Heart left ventricle (tissue), 16 donors: ENCODE measurements at regions not wholly inside any gene's neighbourhood (a gene's known extent, or its start where the extent isn't known, plus 50 kb on each side); places are given as distances from the start of the nearest gene placed in this dataset.
A peak's percentile ranks its signal among the peaks of the same experiment; 100 is the strongest.

Experiments
- ATAC-seq, 4 donors: fragments of 200-7000 bp; cut with Tn5 transposase; one replicate each; pipeline ENCODE4 v1.9.1; 2020 to 2022; ENCODE audit warnings: moderate library complexity in 4 of 4, mild to moderate bottlenecking in 3 of 4, moderate number of reproducible peaks in 1 of 4
- DNase-seq, 5 donors: peaks; one replicate each; pipeline ENCODE4 v3.0.0-alpha.2; 2020
- H3K27ac ChIP-seq, 12 donors: fragments of 200-600 bp; sonication (generic) in 4 of 12; one replicate each; pipeline versions ENCODE4 v1.5.0 to v1.8.0; 2016 to 2022; ENCODE audit warnings: mild to moderate bottlenecking in 2 of 12
- H3K27me3 ChIP-seq, 9 donors: fragments of 200-600 bp; sonication (generic) in 2 of 9; one replicate each; pipeline versions ENCODE4 v1.5.1 to v1.8.0; 2016 to 2022; ENCODE audit warnings: mild to moderate bottlenecking in 3 of 9
- H3K36me3 ChIP-seq, 9 donors: fragments of 200-600 bp; sonication (generic) in 2 of 9; one replicate each; pipeline versions ENCODE4 v1.5.0 to v1.8.0; 2018 to 2022; ENCODE audit warnings: mild to moderate bottlenecking in 2 of 9
- H3K4me1 ChIP-seq, 12 donors: fragments of 200-600 bp; sonication (generic) in 4 of 12; one replicate each; pipeline versions ENCODE4 v1.5.0 to v1.8.0; 2016 to 2022; ENCODE audit warnings: mild to moderate bottlenecking in 3 of 12
- H3K4me3 ChIP-seq, 12 donors: fragments of 200-600 bp; sonication (generic) in 4 of 12; one replicate each; pipeline versions ENCODE4 v1.5.0 to v1.8.0; 2017 to 2022; ENCODE audit warnings: mild to moderate bottlenecking in 9 of 12, moderate library complexity in 4 of 12
- H3K9me3 ChIP-seq, 12 donors: fragments of 200-600 bp; sonication (generic) in 4 of 12; one replicate each; pipeline versions ENCODE4 v1.5.0 to v1.8.0; 2016 to 2022; ENCODE audit warnings: mild to moderate bottlenecking in 1 of 12
- CTCF ChIP-seq, 12 donors: fragments of 200-600 bp; sonication (generic) in 4 of 12; IDR thresholded peaks; one replicate each; pipeline versions ENCODE4 v1.5.0 to v1.8.0; 2018 to 2022; ENCODE audit warnings: antibody characterized with exemption in 12 of 12, mild to moderate bottlenecking in 5 of 12
- POLR2A ChIP-seq, 2 donors: fragments of 450-650 bp; IDR thresholded peaks; one replicate each; pipeline ENCODE4 v1.6.1; 2017; ENCODE audit warnings: antibody characterized with exemption in 2 of 2, mild to moderate bottlenecking in 2 of 2, moderate library complexity in 2 of 2
- WGBS, 4 donors: extraction: QIAGEN DNeasy Blood & Tissue Kit in 2 of 4; methylation state at CpG; one replicate each; pipeline versions ENCODE4 v1.1.5 to v1.1.7; 2013 to 2018; 5-methylcytosine and 5-hydroxymethylcytosine counted together
- intact Hi-C, 10 donors: fragments of 100-400 bp; cut with DNase I; formaldehyde crosslinking; loops; one replicate each; pipeline versions ENCODE4 v1.11.1 to v1.14.2; 2022
- donor health status: ischemic (EF 13 %, LVEDD 7.1; RV severe dilation, severe dysfunction).
- donor health status: healthy with polysubstance abuse.
- donor health status: DM: no; HTN: yes; CAD: no.
- donor health status: DM: no; HTN: no; CAD: no.
- donor health status: ischemic (EF 25% LVEDD 6.9; RV normal size, moderate dysfunction).
- donor health status: ischemic (EF 25% LVEDD 5.7; RV mildly dilated, moderate dysfunction).
- donor health status: healthy.
- donor health status: DM: yes; HTN: yes; CAD: no.
- donor health status: ischemic (EF 35%, LVEDD 5.7; RV mildly dilated, moderate dysfunction).
- donor health status: nonischemic (EF 11% LVEDD 7.7; RV severe dilation, severe dysfunction).
- donor health status: DM: yes; HTN: yes; CAD: no.
- donor health status: PGD.
- donor health status: ischemic (EF 29% LVEDD 5.4; RV normal size, mild dysfunction).
- donor health status: nonischemic (EF 23%, LVEDD 6.1; RV moderate dilation, normal function).

DNA sequence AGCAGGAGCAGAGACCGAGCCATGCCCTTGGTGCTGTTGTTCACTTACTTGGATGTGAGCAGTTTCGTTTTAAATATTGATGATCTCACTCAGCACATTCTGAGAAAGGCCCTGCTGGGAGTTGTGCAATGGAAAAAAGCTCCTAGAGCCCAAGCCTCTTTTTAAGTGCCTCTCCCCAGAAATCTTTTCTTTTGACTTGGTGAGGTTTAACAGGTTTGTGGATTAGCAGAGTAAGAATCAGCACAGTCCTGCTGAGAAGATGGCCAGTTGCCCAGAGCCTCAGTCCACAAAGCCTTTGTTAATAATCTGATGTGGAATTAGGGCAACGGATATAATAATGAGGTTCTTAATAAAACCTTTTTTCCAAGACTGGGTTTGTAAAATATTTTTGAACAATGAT, 157.5 kb upstream of the ATP6AP2 start:
- Histone ChIP-seq H3K27ac (no peak overlapping the region), H3K27me3 (peaks cover 0 to 21% (median 0%) of the 10 kb centered on the region in 9 donors), H3K9me3 (peaks cover 0 to 10% (median 0%) of the 10 kb centered on the region in 12 donors), H3K4me1 (peaks cover 0 to 6% (median 0%) of the 10 kb centered on the region in 12 donors), H3K4me3 (no peak overlapping the region), H3K36me3 (no peaks in the 10 kb centered on the region)
- WGBS, 4 donors = 56 to 79% (median 77%) methylated on average over 3 of the region's 3 CpGs
- no peak for DNase-seq
- TF ChIP-seq POLR2A (IDR thresholded peaks at IDR 0.05) = no peak
- TF ChIP-seq CTCF (IDR thresholded peaks at IDR 0.05) = no peak
- ATAC-seq = peak in 1 of 4 donors; percentile 22
- intact Hi-C loops = no loop called here

DNA sequence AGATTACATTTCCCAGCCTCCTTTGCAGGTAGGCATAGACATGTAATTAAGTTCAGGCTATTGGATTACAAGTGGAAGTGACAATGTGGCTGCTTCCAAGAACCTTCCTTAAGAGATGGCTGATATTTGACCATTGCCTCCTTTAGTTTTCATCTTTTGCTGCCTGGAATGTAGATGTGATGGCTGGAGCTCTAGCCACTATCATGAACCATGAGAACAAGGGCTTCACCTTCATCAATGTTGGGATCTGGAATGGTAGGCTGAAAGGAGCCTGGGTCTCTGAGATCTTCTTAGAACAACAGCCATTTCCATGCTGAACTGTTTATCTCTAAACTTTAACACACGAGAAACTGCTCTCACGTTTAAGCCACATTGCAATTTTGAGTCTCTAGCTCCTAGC, 158.7 kb upstream of the ATP6AP2 start:
- Histone ChIP-seq H3K4me3 (no peak overlapping the region), H3K27me3 (peaks cover 0 to 21% (median 0%) of the 10 kb centered on the region in 9 donors), H3K27ac (no peak overlapping the region), H3K4me1 (peaks cover 0 to 6% (median 0%) of the 10 kb centered on the region in 12 donors), H3K9me3 (peaks cover 0 to 10% (median 0%) of the 10 kb centered on the region in 12 donors), H3K36me3 (no peaks in the 10 kb centered on the region)
- TF ChIP-seq CTCF (IDR thresholded peaks at IDR 0.05) (no peak), POLR2A (IDR thresholded peaks at IDR 0.05) (no peak)
- no peak for ATAC-seq
- DNase-seq = no peak
- 70 to 90% (median 80%) methylated on average over 2 of the region's 2 CpGs for WGBS, 4 donors
- intact Hi-C loops = no loop called here

DNA sequence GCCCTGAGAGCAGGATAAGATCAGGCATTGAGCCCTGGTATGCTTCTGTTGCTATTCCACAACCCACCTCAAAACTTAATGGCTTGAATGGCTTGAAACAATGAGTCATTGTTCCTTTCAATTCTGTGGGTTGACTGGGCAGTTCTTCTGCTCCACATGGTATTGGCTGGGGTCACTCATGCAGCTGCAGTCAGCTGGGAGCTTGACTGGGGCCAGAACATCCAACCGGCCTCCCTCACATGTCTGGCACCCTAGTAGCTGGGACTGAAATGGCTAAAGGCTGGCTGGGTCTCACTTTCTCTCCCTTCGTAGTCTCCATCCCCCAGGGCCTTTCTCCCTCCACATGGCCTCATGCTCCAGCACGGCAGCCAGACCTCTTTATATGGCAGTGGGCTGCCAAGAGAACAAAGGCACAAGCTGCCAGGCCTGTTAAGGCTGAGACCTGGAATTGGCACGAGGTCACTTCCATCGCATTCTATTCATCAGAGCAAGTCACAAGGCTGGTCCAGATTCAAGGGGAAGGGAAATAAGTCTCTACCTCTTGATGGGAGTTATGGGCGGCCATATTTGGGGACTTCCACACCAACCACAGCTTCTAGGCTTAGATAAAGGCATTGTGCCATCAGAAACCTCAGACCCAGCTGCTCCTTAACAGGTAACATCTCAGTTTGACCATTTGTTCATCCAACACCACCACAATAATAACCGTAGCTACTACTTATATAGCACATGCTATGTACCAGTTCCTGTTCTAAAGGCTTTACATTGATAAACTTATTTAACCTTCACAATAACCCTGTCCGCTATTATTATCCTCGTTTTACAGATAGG, 159.7 kb upstream of the ATP6AP2 start:
- ATAC-seq (peak in 3 of 4 donors; percentile 56 to 84 (median 79)), DNase-seq (peak; percentile 9 to 57 (median 46))
- no peak overlapping the region for H3K27ac ChIP-seq
- H3K9me3 ChIP-seq = peaks cover 0 to 9% (median 0%) of the 10 kb centered on the region in 12 donors
- peaks cover 0 to 6% (median 0%) of the 10 kb centered on the region in 12 donors for H3K4me1 ChIP-seq
- H3K4me3 ChIP-seq = no peak overlapping the region
- WGBS, 4 donors = 68 to 76% (median 71%) methylated on average over 8 to 9 of the region's 9 CpGs
- H3K36me3 ChIP-seq = no peaks in the 10 kb centered on the region
- intact Hi-C loops = no loop called here
- peaks cover 0 to 22% (median 0%) of the 10 kb centered on the region in 9 donors for H3K27me3 ChIP-seq
- no peak for TF ChIP-seq CTCF (IDR thresholded peaks at IDR 0.05)
- no peak for TF ChIP-seq POLR2A (IDR thresholded peaks at IDR 0.05)

- DNase-seq (no peak), ATAC-seq (no peak)
- Histone ChIP-seq H3K4me3 (no peak overlapping the region), H3K9me3 (no peaks in the 10 kb centered on the region), H3K27ac (no peak overlapping the region), H3K4me1 (peaks cover 0 to 6% (median 0%) of the 10 kb centered on the region in 12 donors), H3K27me3 (peaks cover 0 to 23% (median 0%) of the 10 kb centered on the region in 9 donors), H3K36me3 (no peaks in the 10 kb centered on the region)
- WGBS, 4 donors = 81 to 93% (median 88%) methylated on average over 3 of the region's 3 CpGs
- intact Hi-C loops = no loop called here
- TF ChIP-seq CTCF (IDR thresholded peaks at IDR 0.05) (no peak), POLR2A (IDR thresholded peaks at IDR 0.05) (no peak)
Measured at GRCh38 chrX:40418813-40419195, 162.0 kb upstream of the ATP6AP2 start.
